Natural killer cell (primary cell): ENCODE measurements at regions not wholly inside any gene's neighbourhood (a gene's known extent, or its start where the extent isn't known, plus 50 kb on each side); places are given as distances from the start of the nearest gene placed in this dataset.

Source experiments
- ATAC-seq, 3 donors: fragments of 150-1000 bp in 2 of 3; fragments of 200-7000 bp in 1 of 3; cut with Tn5 transposase; 1 replicate in 1 of 3; 2 replicates in 2 of 3; pipeline ENCODE4 v1.10.0; 2021; ENCODE audit warnings: mild to moderate bottlenecking in 2 of 3, moderate library complexity in 2 of 3
- DNase-seq, 2 donors: peaks; one replicate each; pipeline versions ENCODE4 v3.0.0 to v3.0.0-alpha.2; 2013 to 2021; ENCODE audit warnings: mixed read lengths in 1 of 2
- H3K27ac ChIP-seq: one replicate; pipeline ENCODE4 v1.5.1; 2013; ENCODE audit warnings: mild to moderate bottlenecking, low read length
- H3K27me3 ChIP-seq: one replicate; pipeline ENCODE4 v1.6.1; 2013; ENCODE audit warnings: low read length; ENCODE audit not compliant: control insufficient read depth, insufficient read depth
- H3K36me3 ChIP-seq: one replicate; pipeline ENCODE4 v1.6.1; 2013; ENCODE audit warnings: low read length; ENCODE audit not compliant: control insufficient read depth, insufficient read depth
- H3K4me1 ChIP-seq: one replicate; pipeline ENCODE4 v1.6.1; 2013; ENCODE audit warnings: low read length; ENCODE audit not compliant: control insufficient read depth, insufficient read depth
- H3K4me3 ChIP-seq: one replicate; pipeline ENCODE4 v1.5.1; 2013; ENCODE audit warnings: low read length
- H3K9me3 ChIP-seq: one replicate; pipeline ENCODE4 v1.6.1; 2013; ENCODE audit warnings: low read length; ENCODE audit not compliant: control insufficient read depth, insufficient read depth
- H3K27ac Mint-ChIP-seq, 2 donors: one replicate each; pipeline ENCODE4 v1.8.0; 2022; ENCODE audit warnings: mild to moderate bottlenecking in 2 of 2, mixed read lengths in 2 of 2, moderate library complexity in 1 of 2
- H3K27me3 Mint-ChIP-seq, 2 donors: one replicate each; pipeline ENCODE4 v1.8.0; 2022; ENCODE audit warnings: low read depth in 2 of 2, mixed read lengths in 2 of 2
- H3K36me3 Mint-ChIP-seq: one replicate; pipeline ENCODE4 v1.8.0; 2022; ENCODE audit warnings: mixed read lengths
- H3K4me1 Mint-ChIP-seq, 2 donors: one replicate each; pipeline ENCODE4 v1.8.0; 2022; ENCODE audit warnings: mixed read lengths in 2 of 2
- H3K4me3 Mint-ChIP-seq: one replicate; pipeline ENCODE4 v1.8.0; 2022; ENCODE audit warnings: mild to moderate bottlenecking, moderate library complexity, mixed read lengths
- H3K9me3 Mint-ChIP-seq, 2 donors: one replicate each; pipeline ENCODE4 v1.8.0; 2022; ENCODE audit warnings: mixed read lengths in 2 of 2
- CTCF ChIP-seq: fragments of 200-600 bp; IDR thresholded peaks from one replicate; pipeline ENCODE4 v1.8.0; 2022; ENCODE audit warnings: antibody characterized with exemption
- WGBS: methylation state at CpG from one replicate; pipeline ENCODE4 v1.1.7; 2013; ENCODE audit warnings: missing lambda C conversion rate; ENCODE audit not compliant: insufficient coverage; 5-methylcytosine and 5-hydroxymethylcytosine counted together
- intact Hi-C: fragments of 100-400 bp; cut with micrococcal nuclease; formaldehyde crosslinking; loops from one replicate; pipeline ENCODE4 v1.14.2; 2022

- 71% methylated on average over 1 of the region's 1 CpG for WGBS
- H3K4me1 Mint-ChIP-seq: no peaks in the 10 kb centered on the region
Observed at GRCh38 chr18:1481577-1481976, 576.9 kb downstream of the ADCYAP1 start.

GRCh38 chr18:1483385-1483784 lies 578.7 kb downstream of the ADCYAP1 start:
- TF ChIP-seq CTCF: no peak
- Mint-ChIP-seq H3K27me3 (no peaks in the 10 kb centered on the region), H3K4me3 (no peak overlapping the region), H3K27ac (no peak overlapping the region), H3K4me1 (no peaks in the 10 kb centered on the region), H3K9me3 (peaks cover 7% of the 10 kb centered on the region in 2 donors), H3K36me3 (no peaks in the 10 kb centered on the region)
- H3K4me3 ChIP-seq: no peak overlapping the region
- H3K27ac ChIP-seq: no peak overlapping the region
- no peaks in the 10 kb centered on the region for H3K27me3 ChIP-seq
- ATAC-seq: no peak
- H3K9me3 ChIP-seq: no peaks in the 10 kb centered on the region
- no peaks in the 10 kb centered on the region for H3K36me3 ChIP-seq
- H3K4me1 ChIP-seq: no peaks in the 10 kb centered on the region
- intact Hi-C loops: no loop called here
- DNase-seq: no peak

More at GRCh38 chr18:1481577-1481976, 576.9 kb downstream of the ADCYAP1 start:
- H3K36me3 Mint-ChIP-seq: no peaks in the 10 kb centered on the region
- intact Hi-C loops: no loop called here
- Histone ChIP-seq H3K9me3 (no peaks in the 10 kb centered on the region), H3K4me3 (no peak overlapping the region), H3K27ac (no peak overlapping the region), H3K36me3 (no peaks in the 10 kb centered on the region), H3K27me3 (no peaks in the 10 kb centered on the region), H3K4me1 (no peaks in the 10 kb centered on the region)
- ATAC-seq (no peak), DNase-seq (no peak)
- no peaks in the 10 kb centered on the region for H3K27me3 Mint-ChIP-seq
- TF ChIP-seq CTCF: no peak
- peaks cover 3 to 7% of the 10 kb centered on the region in 2 donors for H3K9me3 Mint-ChIP-seq
- H3K27ac Mint-ChIP-seq: no peak overlapping the region
- no peak overlapping the region for H3K4me3 Mint-ChIP-seq

GRCh38 chr18:1487457-1487856 lies 582.8 kb downstream of the ADCYAP1 start:
- Histone ChIP-seq H3K4me3 (no peak overlapping the region), H3K36me3 (no peaks in the 10 kb centered on the region), H3K27ac (no peak overlapping the region), H3K27me3 (no peaks in the 10 kb centered on the region), H3K9me3 (no peaks in the 10 kb centered on the region), H3K4me1 (no peaks in the 10 kb centered on the region)
- no peak for ATAC-seq
- Mint-ChIP-seq H3K4me1 (no peaks in the 10 kb centered on the region), H3K4me3 (no peak overlapping the region), H3K27me3 (no peaks in the 10 kb centered on the region), H3K9me3 (peaks cover 9 to 12% of the 10 kb centered on the region in 2 donors), H3K27ac (no peak overlapping the region), H3K36me3 (no peaks in the 10 kb centered on the region)
- no peak for TF ChIP-seq CTCF
- 89% methylated on average over 2 of the region's 2 CpGs for WGBS
- DNase-seq: no peak
- intact Hi-C loops: no loop called here

DNA sequence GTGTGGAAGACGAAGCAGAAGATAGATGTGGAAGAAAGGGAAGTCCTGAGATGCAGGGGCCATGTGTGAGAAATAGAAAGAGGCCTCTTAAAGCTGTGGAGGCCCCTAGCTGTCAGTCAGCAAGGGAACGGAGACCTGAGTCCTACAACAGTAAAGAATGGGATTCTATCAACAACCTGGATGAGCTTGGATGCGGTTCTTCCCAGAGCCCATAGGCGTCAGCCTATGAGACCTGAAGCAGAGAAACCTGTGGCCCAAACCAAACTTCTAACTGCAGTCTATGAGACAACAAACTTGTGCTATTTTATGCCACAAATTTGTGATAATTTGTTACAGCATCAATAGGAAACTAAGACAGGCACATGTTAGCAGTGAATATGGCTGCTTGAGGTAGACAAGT lies 583.7 kb downstream of the ADCYAP1 start:
- ATAC-seq (no peak), DNase-seq (no peak)
- Mint-ChIP-seq H3K9me3 (peaks cover 11 to 12% of the 10 kb centered on the region in 2 donors), H3K27ac (no peak overlapping the region), H3K4me3 (no peak overlapping the region), H3K4me1 (no peaks in the 10 kb centered on the region), H3K27me3 (no peaks in the 10 kb centered on the region), H3K36me3 (no peaks in the 10 kb centered on the region)
- WGBS: 85% methylated on average over 4 of the region's 4 CpGs
- Histone ChIP-seq H3K4me1 (no peaks in the 10 kb centered on the region), H3K9me3 (no peaks in the 10 kb centered on the region), H3K4me3 (no peak overlapping the region), H3K27ac (no peak overlapping the region), H3K27me3 (no peaks in the 10 kb centered on the region), H3K36me3 (no peaks in the 10 kb centered on the region)
- no peak for TF ChIP-seq CTCF
- intact Hi-C loops: no loop called here
